NCI-H1930 (cell line): ENCODE measurements at regions not wholly inside any gene's neighbourhood (a gene's known extent, or its start where the extent isn't known, plus 50 kb on each side); places are given as distances from the start of the nearest gene placed in this dataset.
"Not testable (repeated sequence)": the region's sequence is repeated elsewhere in the genome, so short reads cannot be mapped to it uniquely, and the experiment has no call there.

Experiments
- DNase-seq, 2 experiments: peaks; one replicate each; lab custom pipeline; 2025; lab: John Stamatoyannopoulos, UW

DNA sequence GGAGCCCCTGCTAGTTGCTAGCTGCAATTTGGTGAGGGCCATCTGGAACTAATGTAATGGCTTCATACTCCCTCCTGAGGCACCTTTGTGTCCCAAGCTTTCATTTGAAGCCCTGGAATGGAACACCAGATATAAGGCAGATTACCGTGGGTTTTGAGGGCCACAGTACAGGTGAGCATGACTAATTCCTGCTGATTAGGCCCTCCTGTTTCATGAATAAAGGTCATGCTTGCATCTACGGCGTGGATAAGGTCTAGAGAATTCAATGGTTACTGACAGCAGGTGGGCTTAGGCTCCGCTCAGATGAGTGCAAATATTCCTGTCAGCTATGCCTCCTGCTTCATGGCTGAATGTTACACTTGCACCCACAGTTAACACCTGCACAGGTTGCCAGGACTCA, 495.4 kb downstream of the NAP1L3 start:
- DNase-seq = no peak

DNA sequence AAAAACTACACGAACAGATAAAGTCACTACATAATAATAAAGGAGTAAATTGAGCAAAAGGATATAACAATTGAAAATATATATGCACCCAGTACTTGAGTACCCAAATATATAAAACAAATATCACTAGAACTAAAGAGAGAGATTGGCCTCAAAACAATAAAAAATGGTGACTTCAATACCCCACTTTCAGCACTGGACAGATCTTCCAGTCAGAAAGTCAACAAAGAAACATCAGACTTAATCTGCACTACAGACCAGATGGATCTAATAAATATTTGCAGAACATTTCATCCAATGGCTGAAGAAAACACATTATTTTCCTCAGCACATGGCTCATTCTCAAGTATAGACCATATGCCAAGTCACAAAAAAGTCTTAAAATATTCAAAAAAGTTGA, 503.6 kb downstream of the NAP1L3 start:
- no peak for DNase-seq

GRCh38 chrX:93120805-93121204, 552.6 kb downstream of the NAP1L3 start:
- no peak for DNase-seq

DNA sequence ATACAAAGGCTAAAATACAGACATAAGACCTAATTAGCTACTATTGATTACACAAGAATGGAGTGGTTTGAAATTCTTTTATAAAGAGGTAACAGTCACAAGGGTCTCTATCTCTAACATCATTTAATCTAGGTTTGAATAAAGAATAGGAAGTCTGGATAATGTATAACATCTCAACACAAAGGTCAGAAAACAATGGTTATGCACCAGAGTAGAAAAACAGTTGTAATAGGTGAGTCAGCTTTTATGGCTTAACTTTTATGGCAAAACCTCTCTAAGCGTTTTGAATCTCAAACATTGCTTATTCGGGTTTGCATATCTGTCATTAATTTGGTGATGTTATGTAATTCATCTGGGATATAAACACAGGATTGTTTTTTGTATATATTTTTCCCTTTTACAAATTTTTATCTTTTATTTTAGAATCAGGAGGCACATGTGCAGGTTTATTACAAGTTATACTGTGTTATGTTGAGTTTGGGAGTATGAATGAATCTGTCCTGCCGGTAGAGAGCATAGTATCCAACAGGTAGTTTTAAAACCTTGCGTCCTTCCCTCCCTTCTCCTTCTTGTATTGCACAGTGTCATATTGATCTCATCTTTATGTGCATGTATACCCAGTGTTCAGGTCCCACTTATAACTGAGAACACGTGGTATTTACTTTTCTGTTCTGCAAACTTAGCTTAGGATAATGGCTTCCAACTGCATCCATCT, 569.9 kb downstream of the NAP1L3 start:
- DNase-seq = not testable (repeated sequence)

- not testable (repeated sequence) for DNase-seq
These were observed 577.8 kb downstream of the NAP1L3 start for GRCh38 chrX:93095535-93095934.

GRCh38 chrX:93078906-93079305, 594.5 kb downstream of the NAP1L3 start:
- DNase-seq = not testable (repeated sequence)

- not testable (repeated sequence) for DNase-seq
These were observed 618.1 kb downstream of the NAP1L3 start for GRCh38 chrX:93055264-93055663.

- DNase-seq = not testable (repeated sequence)
These were observed 653.5 kb downstream of the NAP1L3 start for GRCh38 chrX:93019841-93020240.

GRCh38 chrX:93014481-93015030, 658.8 kb downstream of the NAP1L3 start:
- DNase-seq = peak in 1 of 2 experiments; percentile 0
